ENCODE measurements at regions not wholly inside any gene's neighbourhood (a gene's known extent, or its start where the extent isn't known, plus 50 kb on each side); places are given as distances from the start of the nearest gene placed in this dataset.

- Mint-ChIP-seq H3K27ac (no peak overlapping the region), H3K4me1 (no peaks in the 10 kb centered on the region), H3K36me3 (no peaks in the 10 kb centered on the region), H3K4me3 (no peak overlapping the region), H3K9me3 (peaks cover 0 to 24% (median 2%) of the 10 kb centered on the region in 9 donors), H3K27me3 (no peaks in the 10 kb centered on the region)
- DNase-seq (no peak), ATAC-seq (no peak)
- POLR2A ChIA-PET: no interaction called here
Measured at GRCh38 chr17:53168413-53168812, 654.3 kb upstream of the KIF2B start.

DNA sequence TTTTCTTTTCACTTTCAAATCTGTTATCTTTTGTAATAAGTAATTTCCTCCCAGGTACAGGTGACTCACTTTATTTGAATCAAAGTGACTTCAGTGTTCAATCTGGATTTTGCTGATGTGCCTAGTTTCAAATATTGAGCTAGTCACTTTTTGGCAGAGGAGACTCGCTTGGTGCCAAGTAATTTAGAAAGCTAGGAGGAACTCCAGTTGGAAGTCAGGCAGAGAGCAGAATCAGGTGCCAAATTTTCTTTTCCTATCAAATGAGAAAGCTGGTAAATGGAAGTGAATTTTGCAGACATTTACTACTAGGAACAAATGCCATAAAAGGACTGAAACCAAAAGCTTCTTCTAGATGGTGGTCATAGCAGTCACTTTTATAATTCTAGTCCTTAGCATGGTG, 656.0 kb upstream of the KIF2B start:
- H3K27me3 Mint-ChIP-seq: no peaks in the 10 kb centered on the region
- H3K27ac Mint-ChIP-seq: no peak overlapping the region
- H3K36me3 Mint-ChIP-seq: no peaks in the 10 kb centered on the region
- POLR2A ChIA-PET: no interaction called here
- no peak for ATAC-seq
- H3K4me3 Mint-ChIP-seq: no peak overlapping the region
- peaks cover 0 to 16% (median 2%) of the 10 kb centered on the region in 9 donors for H3K9me3 Mint-ChIP-seq
- DNase-seq: no peak
- H3K4me1 Mint-ChIP-seq: no peaks in the 10 kb centered on the region

DNA sequence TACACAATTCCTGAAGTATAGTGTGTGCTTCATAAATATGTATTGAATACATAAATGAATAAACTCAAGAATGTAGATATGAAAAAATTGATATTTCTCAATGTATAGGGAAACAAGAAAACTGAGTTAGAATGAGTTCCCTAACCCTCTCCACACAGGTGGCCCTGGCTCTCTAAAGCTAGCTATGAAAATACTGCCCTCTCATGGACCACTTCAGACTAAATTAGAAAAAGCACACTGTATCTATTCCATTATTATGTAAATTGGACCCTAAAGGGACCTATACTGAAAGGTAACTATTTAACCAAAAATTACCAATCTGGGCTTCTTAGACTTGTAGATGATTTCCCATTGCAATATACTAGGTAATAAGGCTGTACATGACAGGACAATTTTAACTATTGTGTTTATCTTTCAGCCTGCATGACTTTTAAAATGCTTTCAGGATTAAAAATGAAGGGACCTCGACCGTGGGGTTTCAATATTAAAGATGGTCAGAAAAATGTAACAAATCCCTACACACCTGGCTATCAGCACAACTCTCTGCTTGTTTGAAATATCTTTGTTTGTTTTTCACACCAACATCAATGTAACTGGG, 672.5 kb upstream of the KIF2B start:
- H3K27ac Mint-ChIP-seq: no peak overlapping the region
- no peaks in the 10 kb centered on the region for H3K4me1 Mint-ChIP-seq
- H3K36me3 Mint-ChIP-seq: no peaks in the 10 kb centered on the region
- DNase-seq: no peak
- peaks cover 0 to 28% (median 2%) of the 10 kb centered on the region in 9 donors for H3K9me3 Mint-ChIP-seq
- no peaks in the 10 kb centered on the region for H3K27me3 Mint-ChIP-seq
- POLR2A ChIA-PET: no interaction called here
- no peak for ATAC-seq
- H3K4me3 Mint-ChIP-seq: no peak overlapping the region

DNA sequence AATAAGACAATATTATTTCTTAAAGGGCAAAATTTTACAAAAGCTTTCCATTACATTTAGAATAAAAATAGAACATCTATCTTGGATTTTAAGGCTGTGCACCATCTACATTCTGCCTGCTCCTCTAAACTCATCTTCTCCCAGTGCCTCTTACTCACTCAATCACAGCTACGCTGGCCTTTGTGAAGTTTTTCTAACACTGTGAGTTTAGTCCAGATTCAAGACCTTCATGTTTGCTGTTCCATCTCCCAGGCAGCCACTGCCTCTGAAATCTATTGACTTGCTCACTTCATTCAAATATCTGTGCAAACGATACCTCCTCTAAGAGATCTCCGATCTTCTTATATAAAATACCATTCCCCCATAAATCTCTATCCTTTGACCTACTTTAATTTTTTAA, 673.4 kb upstream of the KIF2B start:
- POLR2A ChIA-PET: no interaction called here
- no peak overlapping the region for H3K27ac Mint-ChIP-seq
- no peak overlapping the region for H3K4me3 Mint-ChIP-seq
- no peaks in the 10 kb centered on the region for H3K36me3 Mint-ChIP-seq
- no peak for ATAC-seq
- peaks cover 0 to 23% (median 2%) of the 10 kb centered on the region in 9 donors for H3K9me3 Mint-ChIP-seq
- DNase-seq: no peak
- H3K27me3 Mint-ChIP-seq: no peaks in the 10 kb centered on the region
- H3K4me1 Mint-ChIP-seq: no peaks in the 10 kb centered on the region

DNA sequence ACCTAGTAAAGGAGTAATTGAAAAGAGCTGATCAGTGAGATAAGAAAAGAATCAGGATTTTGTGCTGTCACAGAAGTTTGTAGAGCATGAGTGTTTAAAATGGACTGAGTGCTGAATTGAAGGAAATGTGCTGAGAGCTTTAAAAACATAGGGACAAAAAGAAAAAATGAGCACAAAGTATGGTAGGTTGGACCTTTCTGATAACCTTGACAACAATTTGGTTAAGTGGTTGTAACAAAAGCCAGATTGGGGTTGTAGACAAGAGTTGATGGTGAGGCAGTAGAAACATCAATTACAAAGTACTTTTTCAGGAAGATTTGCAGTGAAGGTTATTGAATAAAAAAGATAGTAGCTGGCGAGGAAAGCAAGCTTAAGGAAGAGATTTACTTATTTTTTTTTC, 674.7 kb upstream of the KIF2B start:
- no peak for ATAC-seq
- no peak overlapping the region for H3K27ac Mint-ChIP-seq
- H3K9me3 Mint-ChIP-seq: peaks cover 0 to 11% (median 2%) of the 10 kb centered on the region in 9 donors
- no peak for DNase-seq
- H3K27me3 Mint-ChIP-seq: no peaks in the 10 kb centered on the region
- POLR2A ChIA-PET: no interaction called here
- H3K36me3 Mint-ChIP-seq: no peaks in the 10 kb centered on the region
- H3K4me1 Mint-ChIP-seq: no peaks in the 10 kb centered on the region
- H3K4me3 Mint-ChIP-seq: no peak overlapping the region

GRCh38 chr17:53142890-53143289, 679.8 kb upstream of the KIF2B start:
- Mint-ChIP-seq H3K27ac (no peak overlapping the region), H3K36me3 (no peaks in the 10 kb centered on the region), H3K9me3 (peaks cover 0 to 10% (median 0%) of the 10 kb centered on the region in 9 donors), H3K4me3 (no peak overlapping the region), H3K4me1 (no peaks in the 10 kb centered on the region), H3K27me3 (no peaks in the 10 kb centered on the region)
- ATAC-seq (no peak), DNase-seq (no peak)
- POLR2A ChIA-PET: no interaction called here

GRCh38 chr17:53141731-53142130, 681.0 kb upstream of the KIF2B start:
- POLR2A ChIA-PET: no interaction called here
- no peaks in the 10 kb centered on the region for H3K4me1 Mint-ChIP-seq
- no peaks in the 10 kb centered on the region for H3K27me3 Mint-ChIP-seq
- H3K27ac Mint-ChIP-seq: no peak overlapping the region
- no peak for DNase-seq
- ATAC-seq: no peak
- peaks cover 0 to 10% (median 0%) of the 10 kb centered on the region in 9 donors for H3K9me3 Mint-ChIP-seq
- no peak overlapping the region for H3K4me3 Mint-ChIP-seq
- H3K36me3 Mint-ChIP-seq: no peaks in the 10 kb centered on the region

DNA sequence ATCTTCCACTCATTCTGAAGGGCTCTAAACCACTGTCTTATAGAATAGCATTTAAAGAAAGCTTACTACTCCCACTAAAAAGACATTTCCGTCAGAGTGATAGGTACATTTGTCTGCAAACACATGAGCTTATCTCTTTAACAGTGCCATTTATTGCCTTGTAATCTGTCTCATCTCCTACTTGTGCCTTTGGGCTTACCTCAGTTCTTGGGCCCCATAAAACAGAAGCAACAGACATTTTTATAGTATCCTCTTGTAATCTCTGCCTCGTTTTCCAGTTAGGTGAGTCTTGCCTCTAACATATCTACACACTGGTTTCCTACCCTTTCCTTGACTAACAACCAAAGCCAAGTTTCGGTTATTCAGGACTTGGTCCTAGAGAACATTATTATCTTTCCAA, 681.4 kb upstream of the KIF2B start:
- POLR2A ChIA-PET: no interaction called here
- Mint-ChIP-seq H3K27ac (no peak overlapping the region), H3K4me3 (no peak overlapping the region), H3K36me3 (no peaks in the 10 kb centered on the region), H3K4me1 (no peaks in the 10 kb centered on the region), H3K27me3 (no peaks in the 10 kb centered on the region), H3K9me3 (peaks cover 0 to 8% (median 0%) of the 10 kb centered on the region in 9 donors)
- ATAC-seq (no peak), DNase-seq (no peak)

DNA sequence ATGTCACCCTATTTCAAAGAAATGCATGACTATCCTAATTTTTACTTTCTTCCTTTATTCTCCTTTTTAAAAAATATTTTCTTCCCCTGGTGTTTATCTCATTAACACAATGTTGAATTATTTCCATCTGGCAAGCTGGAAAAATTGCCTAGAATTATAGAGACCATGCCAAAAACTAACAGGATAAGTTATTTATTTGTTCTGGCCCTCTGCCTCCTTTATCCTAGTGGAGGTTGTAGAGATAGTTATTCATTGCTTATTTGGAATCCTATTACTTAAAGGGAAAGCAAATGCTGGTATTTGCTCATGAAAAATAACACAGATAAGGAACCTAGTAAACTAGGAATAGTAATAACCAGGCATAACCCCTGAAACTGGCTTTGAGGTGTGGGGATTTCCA, 684.9 kb upstream of the KIF2B start:
- Mint-ChIP-seq H3K4me3 (no peak overlapping the region), H3K27me3 (no peaks in the 10 kb centered on the region), H3K4me1 (no peaks in the 10 kb centered on the region), H3K9me3 (peaks cover 0 to 6% (median 0%) of the 10 kb centered on the region in 9 donors), H3K27ac (no peak overlapping the region), H3K36me3 (no peaks in the 10 kb centered on the region)
- POLR2A ChIA-PET: no interaction called here
- DNase-seq: no peak
- ATAC-seq: no peak

DNA sequence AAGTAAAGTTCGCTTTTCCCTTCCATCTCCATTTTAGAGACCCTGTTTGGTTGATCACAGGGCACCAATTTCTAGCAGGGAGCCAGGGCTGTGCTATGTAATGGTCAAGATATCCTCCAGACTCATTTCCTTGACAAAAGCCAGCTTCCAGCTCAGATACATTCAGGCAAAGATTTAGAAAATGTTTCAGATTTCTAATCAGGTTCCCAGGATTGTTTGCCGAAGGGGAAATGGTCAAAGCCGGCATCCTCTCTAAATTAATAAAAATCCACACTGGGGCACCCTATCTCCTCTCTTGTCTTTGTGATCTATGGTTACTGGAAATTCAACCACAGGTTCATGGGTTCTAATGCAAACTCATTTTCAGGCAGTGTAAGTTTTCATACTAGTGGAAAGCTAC, 686.8 kb upstream of the KIF2B start:
- H3K4me1 Mint-ChIP-seq: no peaks in the 10 kb centered on the region
- no peak overlapping the region for H3K4me3 Mint-ChIP-seq
- no peak overlapping the region for H3K27ac Mint-ChIP-seq
- ATAC-seq: no peak
- no peak for DNase-seq
- peaks cover 0 to 2% (median 0%) of the 10 kb centered on the region in 5 donors for H3K27me3 Mint-ChIP-seq
- H3K36me3 Mint-ChIP-seq: no peaks in the 10 kb centered on the region
- peaks cover 0 to 6% (median 0%) of the 10 kb centered on the region in 9 donors for H3K9me3 Mint-ChIP-seq
- POLR2A ChIA-PET: no interaction called here

GRCh38 chr17:53134548-53134947, 688.2 kb upstream of the KIF2B start:
- no peak for ATAC-seq
- H3K36me3 Mint-ChIP-seq: no peaks in the 10 kb centered on the region

DNA sequence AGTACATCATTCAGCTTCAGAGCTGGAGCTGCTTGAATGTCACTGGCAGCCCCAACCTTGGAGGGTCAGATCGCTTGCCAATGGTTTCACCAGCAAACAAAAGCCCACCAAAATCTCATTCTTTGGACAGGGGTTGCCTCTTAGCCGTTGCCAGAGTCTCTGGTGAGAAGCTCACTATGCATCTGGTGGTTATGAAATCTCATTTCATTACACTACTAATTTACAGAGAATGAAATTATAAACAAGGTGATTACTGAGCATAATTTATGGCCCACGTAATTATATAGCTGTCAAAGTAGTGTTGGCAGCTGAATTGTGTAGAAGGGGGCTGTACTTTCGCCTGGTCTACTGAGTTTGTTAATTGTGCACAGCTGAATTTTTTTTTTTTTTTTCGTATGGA, 688.9 kb upstream of the KIF2B start:
- no peak overlapping the region for H3K27ac Mint-ChIP-seq
- DNase-seq: no peak
- POLR2A ChIA-PET: no interaction called here
- H3K36me3 Mint-ChIP-seq: no peaks in the 10 kb centered on the region
- no peak overlapping the region for H3K4me3 Mint-ChIP-seq
- no peak for ATAC-seq
- peaks cover 0 to 7% (median 0%) of the 10 kb centered on the region in 9 donors for H3K9me3 Mint-ChIP-seq
- no peaks in the 10 kb centered on the region for H3K4me1 Mint-ChIP-seq
- H3K27me3 Mint-ChIP-seq: peaks cover 0 to 2% (median 0%) of the 10 kb centered on the region in 5 donors

More at GRCh38 chr17:53134548-53134947, 688.2 kb upstream of the KIF2B start:
- Mint-ChIP-seq H3K4me1 (no peaks in the 10 kb centered on the region), H3K9me3 (peaks cover 0 to 6% (median 0%) of the 10 kb centered on the region in 9 donors), H3K27me3 (peaks cover 0 to 2% (median 0%) of the 10 kb centered on the region in 5 donors), H3K4me3 (no peak overlapping the region), H3K27ac (no peak overlapping the region)
- POLR2A ChIA-PET: no interaction called here
- DNase-seq: no peak

- ATAC-seq (no peak), DNase-seq (no peak)
- H3K36me3 Mint-ChIP-seq: no peaks in the 10 kb centered on the region
- H3K27me3 Mint-ChIP-seq: peaks cover 0 to 2% (median 0%) of the 10 kb centered on the region in 5 donors
- no peaks in the 10 kb centered on the region for H3K4me1 Mint-ChIP-seq
- no peak overlapping the region for H3K27ac Mint-ChIP-seq
- no peak overlapping the region for H3K4me3 Mint-ChIP-seq
- POLR2A ChIA-PET: no interaction called here
- H3K9me3 Mint-ChIP-seq: peaks cover 0 to 7% (median 0%) of the 10 kb centered on the region in 9 donors
Measured at GRCh38 chr17:53129863-53130262, 692.9 kb upstream of the KIF2B start.

DNA sequence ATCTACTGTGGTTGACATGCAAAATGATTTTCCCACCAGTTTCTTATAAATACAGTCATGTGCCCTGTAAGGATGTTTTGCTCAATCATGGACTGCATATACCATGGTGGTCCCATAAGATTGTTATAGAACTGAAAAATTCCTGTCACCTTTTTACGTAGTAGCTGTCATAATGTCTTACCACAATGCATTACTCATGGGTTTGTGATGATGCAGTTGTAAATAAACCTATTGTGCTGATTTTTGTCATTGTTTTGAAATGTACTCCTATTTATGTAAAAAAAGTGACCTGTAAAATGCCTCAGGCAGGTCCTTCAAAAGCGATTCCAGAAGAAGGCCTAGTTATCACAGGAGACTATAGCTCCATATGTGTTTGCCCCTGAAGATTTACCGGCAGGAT, 695.4 kb upstream of the KIF2B start:
- DNase-seq (no peak), ATAC-seq (no peak)
- Mint-ChIP-seq H3K4me1 (no peaks in the 10 kb centered on the region), H3K4me3 (no peak overlapping the region), H3K27ac (no peak overlapping the region), H3K36me3 (no peaks in the 10 kb centered on the region), H3K9me3 (peaks cover 0 to 17% (median 4%) of the 10 kb centered on the region in 9 donors), H3K27me3 (peaks cover 0 to 2% (median 0%) of the 10 kb centered on the region in 5 donors)
- POLR2A ChIA-PET: no interaction called here

Measured in naive thymus-derived CD8-positive, alpha-beta T cell (primary cell).